ENCODE measurements at regions not wholly inside any gene's neighbourhood (a gene's known extent, or its start where the extent isn't known, plus 50 kb on each side); places are given as distances from the start of the nearest gene placed in this dataset.
A peak's percentile ranks its signal among the peaks of the same experiment; 100 is the strongest.

DNA sequence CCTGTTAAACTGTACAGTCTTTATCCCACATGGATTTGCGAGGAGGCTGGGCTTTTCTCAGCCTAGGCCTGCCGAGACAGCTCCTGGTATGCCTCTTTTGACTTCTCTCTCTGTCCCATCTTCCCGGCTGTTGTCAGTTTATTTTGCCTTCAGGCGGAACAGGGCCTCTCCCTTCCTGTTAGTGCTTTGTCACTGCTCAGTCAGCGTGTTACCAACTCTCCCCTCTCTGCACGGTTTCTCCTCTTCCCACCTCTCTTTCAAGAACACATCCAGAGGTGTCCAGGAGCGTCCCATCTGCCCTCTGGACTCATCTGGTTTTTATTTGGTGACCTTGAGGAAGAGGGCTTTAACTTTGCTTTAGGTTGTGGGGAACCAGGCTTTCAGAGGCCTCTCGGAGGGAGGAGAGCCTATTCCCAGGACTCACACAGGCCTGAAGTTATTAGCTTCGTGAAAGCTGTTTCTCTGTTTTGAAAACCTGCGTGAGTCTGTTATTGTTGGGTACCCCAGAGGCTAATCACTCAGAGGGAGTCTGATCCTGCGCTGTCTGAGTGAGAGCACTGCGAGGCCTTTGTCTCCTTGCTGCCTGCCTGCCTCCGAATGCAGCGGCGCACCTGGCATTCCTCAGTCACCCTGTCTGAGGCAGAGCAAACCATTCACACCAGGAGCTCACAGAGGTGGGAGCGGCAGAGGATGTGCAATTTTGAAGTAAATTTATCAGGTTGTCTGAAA lies 234.4 kb upstream of the MPDZ start:
- DNase-seq, result peak; percentile 32

- no peak for DNase-seq
Measured at GRCh38 chr9:13513286-13513685, 233.8 kb upstream of the MPDZ start.

- no peak for DNase-seq
Measured at GRCh38 chr9:13508681-13509080, 229.2 kb upstream of the MPDZ start.

DNA sequence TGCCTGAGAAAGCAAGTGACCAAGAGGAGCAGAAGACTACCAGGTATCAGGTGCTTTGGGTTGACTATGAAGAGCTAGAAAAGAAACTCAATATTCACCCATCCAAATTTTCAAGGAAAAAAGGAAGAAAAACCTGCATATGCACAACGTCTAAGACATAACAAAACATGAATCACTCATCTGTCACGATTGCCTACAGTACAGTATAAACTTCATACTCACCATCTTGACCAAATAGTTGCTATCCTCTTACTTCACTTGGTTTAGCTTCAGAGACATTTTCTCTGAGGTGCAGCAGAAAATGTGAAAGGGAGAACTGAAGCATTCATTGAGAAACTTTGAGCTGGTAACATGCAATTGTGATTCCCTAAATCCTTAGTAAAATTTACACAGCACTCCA lies 228.6 kb upstream of the MPDZ start:
- no peak for DNase-seq

DNA sequence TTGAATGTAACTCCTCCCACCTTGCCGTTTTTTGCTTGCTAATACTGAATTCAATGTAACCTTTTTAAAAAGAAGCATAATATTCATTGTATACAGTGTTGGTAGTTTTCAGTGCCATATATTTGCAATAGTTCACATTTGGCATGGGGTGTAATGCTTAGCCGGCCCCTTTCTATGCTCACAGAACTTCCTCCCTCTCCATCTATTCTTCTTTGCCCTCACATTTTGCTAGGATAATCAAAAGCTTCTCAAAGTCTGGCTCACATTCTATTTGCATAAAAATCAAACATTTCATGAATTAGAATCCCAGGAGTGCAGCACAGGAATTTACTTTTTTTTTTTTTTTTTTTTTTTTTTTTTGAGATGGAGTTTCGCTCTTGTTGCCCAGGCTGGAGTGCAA lies 226.3 kb upstream of the MPDZ start:
- DNase-seq, result no peak

- no peak for DNase-seq
Measured at GRCh38 chr9:13503599-13503998, 224.1 kb upstream of the MPDZ start.

DNA sequence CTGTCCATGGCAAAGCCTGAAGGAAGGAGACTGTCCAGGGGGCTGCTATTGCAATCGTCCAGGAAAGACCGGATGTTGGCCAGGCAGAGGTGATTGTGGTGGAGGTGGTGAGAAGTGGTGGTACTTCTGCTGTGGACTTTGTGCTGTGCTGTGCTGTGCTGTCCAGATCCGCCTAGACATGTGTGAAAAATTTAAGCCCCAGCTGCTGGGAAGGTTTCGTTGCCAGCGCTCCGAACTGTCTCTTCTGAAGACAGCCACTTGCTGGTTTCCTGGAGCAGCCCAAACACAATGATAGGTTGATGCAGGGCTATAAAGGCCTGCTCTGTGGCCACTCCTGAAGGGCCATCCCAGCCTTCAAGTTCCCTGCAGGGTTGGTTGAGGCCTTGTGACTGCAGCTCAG lies 223.0 kb upstream of the MPDZ start:
- no peak for DNase-seq

DNA sequence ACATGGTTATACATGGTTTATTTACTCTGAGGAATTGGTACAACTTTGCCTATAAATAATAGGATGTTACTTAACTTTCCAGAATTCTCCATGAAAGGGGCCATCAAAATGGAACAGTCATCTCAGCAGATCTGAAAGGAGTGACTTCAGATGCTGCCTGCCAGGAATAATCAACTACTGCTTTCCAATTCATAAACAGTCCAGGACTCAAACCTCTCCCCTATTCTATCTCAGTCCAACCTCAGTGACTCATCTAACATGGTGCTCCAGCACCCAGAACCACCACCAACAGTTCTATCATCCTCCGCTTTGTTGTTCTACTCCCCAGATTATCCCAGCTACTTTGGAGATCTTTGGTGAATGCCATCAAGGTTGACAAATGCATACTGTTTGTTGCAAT lies 221.5 kb upstream of the MPDZ start:
- DNase-seq, result no peak

DNA sequence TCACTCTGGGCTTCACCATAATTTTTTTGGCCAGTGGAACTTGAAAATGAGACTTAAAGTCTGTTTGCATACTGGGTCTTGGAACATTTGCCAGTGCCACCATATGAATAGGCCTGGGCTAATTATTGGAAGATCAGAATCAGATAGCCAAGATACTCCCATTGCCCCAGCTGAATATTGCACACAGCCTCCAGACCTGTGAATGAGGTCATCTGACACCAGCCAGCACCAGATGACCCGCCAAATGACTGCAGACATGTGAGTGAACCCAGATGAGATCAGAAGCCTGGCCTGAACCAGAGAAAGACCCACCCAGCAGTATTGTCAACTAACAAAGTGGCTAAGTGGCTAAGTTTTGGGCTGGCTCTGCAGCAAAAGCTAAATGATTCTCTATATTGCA lies 220.5 kb upstream of the MPDZ start:
- no peak for DNase-seq

DNA sequence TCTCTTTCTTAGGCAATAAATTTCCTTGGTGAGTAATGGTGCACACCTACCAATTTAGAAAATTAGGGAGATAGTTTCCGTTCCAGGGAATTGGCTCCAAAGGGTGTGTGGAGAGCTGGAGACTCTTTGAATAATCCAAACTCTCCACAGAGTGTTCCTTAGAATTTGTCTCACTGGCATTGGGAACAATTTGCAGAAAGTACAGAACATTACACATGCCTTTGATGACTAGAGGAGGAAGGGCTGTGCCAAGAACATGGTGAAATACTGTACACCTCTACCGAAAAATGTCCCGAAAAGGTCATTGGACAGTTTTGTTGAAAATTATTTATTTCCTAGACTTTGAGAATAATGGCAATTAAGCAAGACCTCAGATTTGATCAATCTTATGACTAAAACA lies 214.2 kb upstream of the MPDZ start:
- DNase-seq, result no peak

DNA sequence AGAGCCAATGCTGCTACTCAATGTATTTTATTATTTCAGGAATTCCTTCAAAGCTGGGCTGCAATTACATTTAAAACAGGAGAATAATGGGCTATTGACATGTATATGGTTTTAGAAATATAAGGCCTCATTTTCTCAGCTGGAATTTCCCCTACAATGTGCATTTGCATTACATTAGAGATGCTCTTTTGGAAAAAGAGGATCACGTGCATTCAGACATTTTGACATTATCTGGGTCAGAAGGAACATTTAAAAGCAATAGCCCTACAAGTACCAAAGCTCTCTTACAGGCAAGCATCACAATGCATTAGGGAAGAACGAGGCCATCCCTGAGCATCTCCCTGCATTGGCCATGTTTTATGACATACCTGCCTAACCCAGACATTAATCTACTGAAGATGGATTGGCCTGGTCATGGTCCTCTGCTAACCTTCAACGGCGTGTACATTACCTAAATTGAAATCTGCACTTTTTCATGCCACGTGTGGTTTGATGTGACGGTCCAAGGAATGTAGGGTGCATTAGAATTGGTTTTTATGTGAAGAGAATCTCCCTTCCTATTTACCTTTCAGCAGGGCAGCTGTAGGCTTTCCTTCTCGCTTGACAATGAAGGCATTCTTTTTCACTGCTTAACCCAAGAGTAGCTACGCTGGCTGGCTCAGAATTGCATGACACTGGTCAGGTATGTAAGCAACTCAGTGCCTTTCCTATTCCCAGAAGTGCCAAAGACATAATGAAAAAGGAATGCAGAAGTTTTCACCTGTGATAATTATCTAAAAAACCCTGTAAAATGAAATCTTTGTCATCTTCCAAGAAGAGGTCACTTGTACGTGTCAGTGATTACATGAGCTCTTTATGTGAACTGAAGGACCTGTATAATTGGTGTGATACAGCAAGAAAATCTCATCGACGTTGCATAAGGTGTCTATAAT lies 212.3 kb upstream of the MPDZ start:
- no peak for DNase-seq

DNA sequence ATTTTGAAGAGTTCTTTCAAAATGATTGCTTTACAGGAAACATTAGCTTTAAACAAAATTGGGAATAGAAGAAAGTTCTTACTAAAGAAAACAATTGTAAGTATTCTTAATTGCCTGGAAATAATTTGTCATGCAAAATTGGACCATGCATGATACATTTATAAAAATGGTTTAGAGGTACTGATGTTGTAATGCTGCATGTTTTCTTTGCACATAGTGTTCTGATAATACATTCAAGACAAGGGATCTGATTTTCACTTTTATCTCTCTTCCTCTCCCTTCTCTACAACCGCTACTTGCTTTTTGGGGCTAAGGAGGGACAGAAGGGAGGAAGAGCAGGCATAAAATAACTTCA lies 211.6 kb upstream of the MPDZ start:
- DNase-seq, result no peak

DNA sequence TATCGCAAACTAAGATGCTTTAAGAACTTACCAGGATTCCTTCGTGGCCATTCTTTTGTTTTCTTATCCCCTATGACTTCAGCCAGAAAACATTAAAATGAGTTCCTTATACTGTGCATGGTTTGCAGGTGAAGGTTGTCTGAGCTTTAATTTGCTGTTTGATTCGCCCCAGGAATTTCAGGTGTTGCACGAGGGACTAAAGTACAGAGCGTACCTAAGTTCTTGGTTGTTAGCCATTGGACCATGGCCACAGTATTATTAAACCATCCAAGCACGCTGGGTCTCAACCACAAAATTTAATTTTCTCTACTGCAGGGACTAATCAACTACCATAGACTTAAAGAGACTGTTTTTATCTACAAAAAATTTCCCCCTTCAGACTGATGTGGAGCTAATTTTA lies 208.4 kb upstream of the MPDZ start:
- no peak for DNase-seq

DNA sequence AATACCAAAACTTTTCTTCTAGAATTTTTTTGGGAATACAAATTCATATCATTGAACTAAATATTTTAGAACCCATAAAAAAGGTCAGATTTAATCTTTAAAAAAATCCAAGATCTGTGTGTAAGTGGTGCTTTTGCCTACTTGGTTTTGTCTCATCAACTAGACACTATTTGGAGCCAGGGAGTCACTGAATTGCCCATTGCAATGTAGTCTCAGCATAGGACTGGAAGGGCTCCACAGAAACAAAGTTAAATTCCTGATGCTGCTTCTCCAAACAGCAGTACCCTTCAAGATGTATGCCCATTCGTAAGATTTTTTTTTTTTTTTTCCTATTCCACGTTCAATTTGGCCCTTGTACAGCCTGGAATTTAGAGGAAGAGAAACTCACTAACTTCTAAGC lies 208.0 kb upstream of the MPDZ start:
- DNase-seq, result no peak

DNA sequence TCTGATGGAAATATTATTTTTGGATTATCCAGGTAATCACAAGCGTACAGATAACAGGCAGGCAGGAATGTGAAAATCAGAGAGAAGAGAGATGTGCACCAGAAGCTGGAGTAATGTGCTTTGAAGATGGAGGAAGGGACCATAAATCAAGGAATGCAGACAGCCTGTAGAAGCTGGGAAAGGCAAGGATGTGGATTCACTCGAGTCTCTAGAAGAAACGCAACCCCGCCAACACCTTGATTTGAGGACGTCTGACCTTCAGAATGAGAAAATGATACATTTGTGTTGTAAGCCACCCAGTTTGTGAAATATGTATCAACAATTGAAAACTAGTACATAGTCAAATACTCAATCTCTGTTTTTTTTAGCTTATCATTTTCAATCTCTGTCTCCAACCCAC lies 207.6 kb upstream of the MPDZ start:
- no peak for DNase-seq

- DNase-seq, result no peak
Measured at GRCh38 chr9:13485068-13485596, 205.6 kb upstream of the MPDZ start.

- no peak for DNase-seq
Measured at GRCh38 chr9:13484186-13484585, 204.7 kb upstream of the MPDZ start.

DNA sequence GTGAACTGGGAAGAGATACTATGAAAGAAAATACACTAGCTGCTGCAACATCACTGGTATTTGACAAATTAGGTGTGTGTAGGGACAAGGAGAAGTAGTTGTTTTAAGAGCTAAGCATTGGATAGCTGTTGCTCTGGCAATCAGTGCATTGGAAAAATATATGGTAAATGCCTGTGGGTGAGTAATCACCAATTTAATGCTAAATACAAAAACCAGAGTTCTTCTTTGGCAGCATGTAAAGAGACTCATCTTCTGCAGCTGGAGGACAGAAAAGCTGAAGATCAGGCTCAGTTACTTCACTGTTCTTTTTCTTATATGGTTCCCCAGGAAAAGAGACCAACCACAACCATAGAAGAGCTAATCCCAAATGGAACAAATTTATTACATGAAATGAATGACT lies 201.8 kb upstream of the MPDZ start:
- no peak for DNase-seq

DNA sequence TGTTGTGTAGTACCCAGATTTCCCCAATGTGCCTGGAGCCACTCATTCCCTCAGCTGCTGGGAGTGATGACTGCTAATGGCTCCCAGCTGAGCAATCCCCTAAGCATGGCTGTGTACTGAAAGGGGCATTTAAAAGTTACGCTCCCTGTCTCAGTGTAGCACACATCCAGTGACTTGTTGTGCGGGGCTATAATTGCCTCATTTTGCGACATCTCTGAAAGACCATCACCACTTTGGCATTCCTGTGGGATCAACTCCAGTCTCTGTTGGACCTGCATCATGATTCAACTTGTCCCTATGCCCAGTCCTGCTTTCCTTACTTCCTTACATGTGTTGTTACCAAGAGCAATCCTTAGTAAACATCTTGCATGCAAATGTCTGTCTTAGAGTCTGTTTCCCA lies 201.2 kb upstream of the MPDZ start:
- no peak for DNase-seq

DNA sequence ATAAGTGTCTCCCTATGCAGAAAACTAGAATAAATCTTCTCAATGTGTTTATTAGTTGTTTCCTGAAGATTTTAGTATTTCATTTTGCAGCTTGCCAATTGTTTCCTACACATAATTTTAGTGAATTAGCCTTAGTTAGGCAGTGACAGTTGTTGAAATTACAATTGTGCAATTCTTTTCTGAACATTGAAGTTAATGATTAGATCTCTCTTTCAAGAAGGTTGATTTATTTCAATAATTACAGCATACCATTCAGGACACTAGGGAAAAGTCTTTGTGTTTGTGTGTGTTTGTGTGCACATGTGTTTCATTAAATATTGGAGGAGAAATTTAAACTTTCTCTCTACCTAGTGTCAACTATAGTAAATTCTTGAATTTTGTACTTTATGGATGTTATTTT lies 199.6 kb upstream of the MPDZ start:
- no peak for DNase-seq

DNA sequence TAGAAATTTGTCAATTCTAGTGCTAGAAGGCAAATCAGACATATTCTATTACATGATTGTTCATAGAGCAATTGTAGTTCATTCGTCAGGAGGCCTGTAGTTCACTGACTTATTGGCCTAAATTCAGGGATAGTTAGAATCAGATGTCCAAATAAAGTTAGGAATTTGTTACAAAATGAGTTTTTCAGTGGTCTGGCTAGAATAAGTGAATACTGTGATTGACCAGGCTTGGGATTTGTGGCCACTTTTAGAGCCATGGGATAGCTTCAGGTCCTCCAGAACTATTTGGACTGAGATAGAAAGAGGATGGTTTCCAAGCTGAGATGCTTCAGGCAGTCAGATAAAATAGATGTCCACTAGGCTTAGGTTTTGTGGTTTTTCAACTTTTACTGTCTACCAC lies 199.1 kb upstream of the MPDZ start:
- DNase-seq, result no peak

- no peak for DNase-seq
Measured at GRCh38 chr9:13478160-13478559, 198.7 kb upstream of the MPDZ start.

GRCh38 chr9:13470836-13471235 lies 191.3 kb upstream of the MPDZ start:
- DNase-seq, result no peak

DNA sequence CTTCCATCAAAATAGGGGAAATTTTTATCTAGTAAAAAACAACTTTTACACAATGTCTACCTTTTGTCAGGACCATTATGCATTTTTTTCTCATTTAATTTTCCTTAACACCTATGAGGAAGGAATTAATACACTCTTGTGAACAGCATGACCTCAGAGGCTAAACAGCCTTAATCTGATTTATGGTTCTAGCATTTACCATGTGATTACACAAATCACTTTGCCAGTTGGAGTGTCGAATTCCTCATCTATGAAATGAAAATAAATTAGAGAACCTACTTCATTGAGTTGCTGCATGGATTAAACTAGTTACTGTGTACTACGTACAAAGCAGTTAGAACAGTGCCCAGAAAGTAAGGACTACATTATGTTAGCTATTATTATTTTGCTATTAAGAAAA lies 187.7 kb upstream of the MPDZ start:
- no peak for DNase-seq

Measured in SHP77 treated with DMSO at 0.1 percent for 48 hours (cell line).